ENCODE measurements at regions not wholly inside any gene's neighbourhood (a gene's known extent, or its start where the extent isn't known, plus 50 kb on each side); places are given as distances from the start of the nearest gene placed in this dataset.

DNA sequence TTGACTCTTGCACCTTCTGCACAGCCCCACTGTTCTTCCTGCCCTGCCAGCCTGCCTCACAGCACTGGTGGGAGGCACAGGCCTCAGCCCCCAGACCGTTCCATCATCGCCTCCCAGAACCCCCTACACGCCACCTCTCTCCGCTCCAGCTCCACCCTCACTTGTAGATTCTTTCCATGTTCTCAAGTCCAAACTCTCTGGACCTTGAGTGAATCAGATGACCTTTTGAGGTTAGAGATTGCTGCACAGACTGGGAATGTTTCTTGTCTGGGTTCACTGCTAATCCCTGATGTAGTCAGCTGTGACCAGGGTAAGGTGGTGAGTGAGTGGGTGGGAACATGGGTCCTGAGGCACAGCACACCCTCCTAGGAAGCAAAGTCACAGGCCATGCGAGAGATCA, 272.4 kb downstream of the IRF8 start:
- no peak for DNase-seq

DNA sequence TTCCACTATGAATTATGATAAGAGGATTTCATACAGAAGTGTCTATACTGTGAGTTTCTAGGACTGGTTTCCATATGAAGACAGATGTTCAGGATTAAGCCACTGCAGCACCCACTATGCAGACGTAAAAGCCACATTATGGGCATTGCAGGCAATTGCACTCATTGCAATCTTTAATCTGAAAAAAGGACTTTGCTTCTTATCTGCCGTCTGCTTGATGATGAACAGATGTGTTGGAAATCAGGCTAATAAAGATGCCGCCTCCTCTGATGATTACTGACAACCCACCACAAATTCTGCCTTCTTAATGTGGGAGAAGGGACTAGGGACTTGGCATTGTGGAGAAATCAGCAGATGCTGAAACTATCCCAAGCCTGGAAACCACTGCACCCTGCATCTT, 276.9 kb downstream of the IRF8 start:
- no peak for DNase-seq

DNA sequence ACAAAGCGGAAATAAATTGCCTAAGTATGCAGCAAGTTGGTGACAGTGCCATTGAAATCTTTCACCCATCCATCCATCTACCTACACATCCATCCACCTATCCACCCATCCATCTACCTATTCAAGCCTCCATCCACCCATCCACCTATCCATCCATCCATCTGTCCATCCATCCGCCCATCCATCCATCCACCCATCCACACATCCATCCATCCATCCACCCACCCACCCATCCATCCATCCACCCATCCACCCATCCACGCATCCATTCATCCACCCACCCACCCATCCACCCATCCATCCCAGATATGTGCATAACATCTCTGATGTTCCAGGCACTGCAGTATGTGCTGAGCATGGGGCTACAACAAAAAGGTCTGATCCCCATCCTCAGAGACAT, 277.5 kb downstream of the IRF8 start:
- no peak for DNase-seq

DNA sequence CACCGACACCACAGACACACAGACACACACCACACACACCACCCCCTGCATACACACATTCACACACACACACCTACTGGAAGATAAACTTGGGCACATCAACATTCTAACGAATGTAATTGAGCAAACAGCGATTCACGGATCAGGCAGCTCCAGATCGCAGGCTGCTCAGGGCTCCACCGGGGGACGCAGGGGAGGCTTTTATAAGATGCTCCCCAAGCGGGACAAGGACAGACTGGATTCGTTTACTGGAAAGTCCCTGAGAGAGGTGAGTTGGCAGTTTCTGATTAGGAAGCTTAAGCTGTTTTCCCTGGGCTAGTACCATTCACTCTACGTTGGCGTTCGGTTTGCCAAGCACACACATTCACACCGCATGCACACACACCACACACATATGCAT, 281.3 kb downstream of the IRF8 start:
- DNase-seq, result no peak

DNA sequence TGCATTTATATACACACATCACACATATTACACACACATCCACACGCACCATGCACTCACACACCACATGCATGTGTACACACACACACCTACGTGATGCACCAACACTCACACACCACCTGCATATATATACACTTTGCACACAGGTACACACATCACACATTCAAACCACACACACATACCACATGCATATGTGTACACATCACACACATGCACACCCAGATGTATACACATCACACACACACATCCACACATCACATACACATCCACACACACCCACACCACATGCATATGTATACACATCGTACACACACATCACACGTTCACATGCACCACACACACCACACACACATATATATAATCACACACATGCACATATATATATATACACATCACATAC, 281.8 kb downstream of the IRF8 start:
- DNase-seq, result no peak

DNA sequence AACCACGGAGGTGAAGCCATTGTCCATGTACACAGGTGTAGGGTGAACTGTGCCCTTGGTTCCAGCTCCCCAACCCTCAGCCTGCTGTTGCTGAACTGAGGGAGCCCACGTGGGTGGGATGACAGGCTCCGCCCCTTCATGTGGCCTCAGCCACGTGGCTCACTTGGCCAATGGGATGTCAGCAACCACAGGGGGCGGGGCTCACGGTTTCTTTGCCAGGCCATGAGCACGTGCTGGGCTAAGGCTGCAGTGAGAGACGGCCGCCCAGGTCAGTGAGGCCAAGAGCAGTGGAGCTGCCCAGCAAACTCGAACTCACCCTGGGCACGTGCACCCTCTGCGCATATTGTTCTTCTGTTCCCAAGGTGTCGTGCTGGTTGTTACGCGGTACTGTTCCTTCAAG, 282.6 kb downstream of the IRF8 start:
- no peak for DNase-seq

DNA sequence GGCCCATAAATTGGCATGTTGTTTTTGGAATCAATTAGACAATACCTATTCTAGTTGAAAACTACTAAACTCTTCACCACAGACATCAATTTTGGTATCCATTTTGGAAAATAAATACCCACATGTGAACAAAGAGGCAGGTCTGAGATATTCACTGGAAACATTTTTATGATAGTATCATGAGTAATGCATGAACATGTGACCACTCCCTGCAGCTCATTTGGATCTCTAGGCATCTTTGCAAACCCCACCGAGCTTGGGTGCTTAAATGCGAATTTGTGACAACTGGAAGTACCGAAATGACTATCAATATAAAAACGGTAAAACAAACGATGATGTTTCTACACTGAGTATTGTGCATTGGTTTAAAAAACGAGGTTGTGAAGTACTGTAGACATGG, 285.2 kb downstream of the IRF8 start:
- DNase-seq, result no peak

DNA sequence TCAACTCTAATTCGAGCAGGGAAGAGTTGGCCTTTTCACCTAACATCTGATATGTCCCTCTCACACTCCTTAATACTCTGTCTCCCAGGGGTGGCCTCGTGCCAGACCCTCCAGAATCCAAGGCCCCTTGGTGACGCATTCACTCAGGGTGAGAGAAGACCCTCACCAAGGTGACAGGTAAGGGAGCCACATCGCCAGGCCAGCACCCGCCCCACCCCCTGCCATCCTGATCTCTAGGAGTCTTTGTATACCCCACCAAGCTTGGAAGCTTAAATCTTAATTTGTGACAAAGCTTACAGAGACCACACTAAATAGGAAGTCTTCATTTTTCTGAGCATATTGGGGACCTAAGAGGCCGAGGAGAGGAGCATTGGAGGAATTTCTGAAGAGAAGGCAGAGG, 286.1 kb downstream of the IRF8 start:
- no peak for DNase-seq

DNA sequence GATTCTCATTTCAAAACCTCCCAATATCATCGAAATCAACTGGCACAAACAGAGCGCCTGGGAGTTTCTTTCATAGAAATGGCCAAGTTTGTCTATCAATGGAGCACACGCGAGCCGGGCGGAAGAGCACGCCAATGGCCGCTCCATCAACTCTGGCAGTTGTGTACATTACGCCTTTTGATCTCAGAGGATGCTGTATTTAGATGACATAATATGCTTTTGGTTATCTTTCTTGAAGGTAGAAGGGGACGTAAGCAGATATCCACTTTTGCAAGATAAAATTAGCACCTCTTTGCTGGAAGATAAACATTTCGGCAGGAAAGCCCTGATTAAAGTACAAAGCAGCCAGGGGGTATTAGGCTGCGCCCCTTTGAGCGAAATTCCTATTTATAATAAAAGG, 287.4 kb downstream of the IRF8 start:
- no peak for DNase-seq

DNA sequence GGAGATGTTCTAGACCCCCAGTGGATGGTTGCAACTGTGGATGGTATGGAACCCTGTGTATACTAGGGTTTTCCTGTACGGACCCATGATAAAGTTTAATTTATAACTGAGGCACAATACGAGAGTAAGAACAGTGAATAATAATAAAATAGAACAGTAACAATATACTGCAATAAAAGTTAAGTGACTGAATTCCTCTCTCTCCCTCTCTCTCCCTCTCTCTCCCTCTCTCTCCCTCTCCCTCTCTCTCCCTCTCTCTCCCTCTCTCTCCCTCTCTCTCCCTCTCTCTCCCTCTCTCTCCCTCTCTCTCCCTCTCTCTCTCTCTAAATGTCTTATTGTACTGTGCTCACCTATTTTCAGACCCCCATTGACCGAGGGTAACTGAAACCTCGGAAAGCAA, 291.0 kb downstream of the IRF8 start:
- DNase-seq, result no peak

DNA sequence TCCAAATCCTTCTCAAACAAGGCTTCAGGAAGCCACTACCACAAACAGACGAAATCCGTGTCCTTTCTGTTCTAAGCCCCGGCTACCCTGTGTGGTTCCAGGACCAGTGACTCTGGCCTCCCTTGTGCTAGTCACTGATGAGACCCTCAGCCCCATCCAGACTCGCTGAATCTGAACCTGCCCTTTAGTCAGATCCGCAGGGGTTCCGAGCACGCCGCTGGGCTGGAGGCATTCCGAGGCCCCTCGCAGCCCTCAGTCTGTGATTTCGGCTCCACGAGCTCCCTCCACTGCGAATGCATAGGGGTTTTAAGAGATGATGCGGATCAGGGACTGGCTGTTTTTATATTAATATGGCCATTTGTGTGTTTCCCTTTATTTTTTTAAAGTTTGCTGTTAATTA, 292.7 kb downstream of the IRF8 start:
- DNase-seq, result no peak

DNA sequence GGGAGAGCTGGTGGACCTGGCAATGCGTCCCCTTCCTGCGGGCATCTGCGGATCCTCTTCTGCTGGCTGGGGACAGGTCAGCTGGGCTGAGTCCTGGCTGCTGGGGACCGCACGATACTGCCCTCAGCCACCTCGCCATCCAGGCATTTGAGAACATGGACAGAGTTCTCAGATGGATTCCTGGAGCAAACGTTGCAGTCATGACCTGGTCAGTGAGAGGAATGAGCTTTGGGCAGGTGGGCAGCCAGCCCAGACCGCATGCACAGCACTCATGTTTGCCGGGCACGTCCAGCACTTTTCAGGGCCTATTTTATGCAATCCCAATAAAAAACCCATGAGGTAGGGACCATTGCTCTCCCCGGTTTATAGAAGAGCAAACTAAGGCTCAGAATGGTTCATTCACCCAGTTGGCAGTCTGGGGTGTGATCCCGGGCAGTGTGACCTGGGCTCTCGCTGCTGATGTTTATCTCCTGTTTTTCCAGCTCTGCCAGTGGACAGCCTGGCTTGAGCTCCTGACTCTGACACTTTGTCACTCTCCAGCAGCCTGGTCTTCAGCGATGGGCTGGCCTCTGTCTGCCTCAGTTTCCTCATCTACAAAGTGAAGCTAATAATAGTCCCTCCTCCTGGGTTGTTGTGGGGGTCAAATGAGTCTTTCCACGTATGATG, 294.7 kb downstream of the IRF8 start:
- no peak for DNase-seq

DNA sequence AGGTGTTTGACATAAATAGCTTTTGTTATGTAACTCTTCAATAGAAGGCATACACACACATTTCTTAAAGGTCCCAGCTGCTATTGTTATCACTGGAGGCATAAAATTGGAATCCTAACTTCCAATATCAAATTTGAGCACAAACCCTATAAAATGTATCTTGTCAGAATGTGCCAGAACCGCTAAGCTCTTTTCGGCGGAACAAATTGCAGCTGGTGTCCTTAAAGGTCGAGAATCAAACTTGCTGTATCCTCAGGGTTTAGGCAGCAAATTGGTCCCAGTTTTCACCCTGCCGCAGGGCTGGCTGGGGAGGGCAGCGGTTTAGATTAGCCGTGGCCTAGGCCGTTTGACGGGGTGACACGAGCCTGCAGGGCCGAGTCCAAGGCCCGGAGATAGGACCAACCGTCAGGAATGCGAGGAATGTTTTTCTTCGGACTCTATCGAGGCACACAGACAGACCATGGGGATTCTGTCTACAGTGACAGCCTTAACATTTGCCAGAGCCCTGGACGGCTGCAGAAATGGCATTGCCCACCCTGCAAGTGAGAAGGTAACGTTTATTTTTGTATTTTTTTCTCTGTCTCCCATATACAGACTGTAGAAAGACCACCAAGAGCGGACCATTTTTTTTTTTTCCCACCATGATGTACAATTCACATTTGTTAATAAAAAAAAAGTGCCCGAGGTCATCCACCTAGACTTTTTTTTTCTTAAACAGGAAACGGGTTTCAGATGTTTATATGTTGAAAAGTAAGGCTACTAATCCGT, 297.1 kb downstream of the IRF8 start:
- no peak for DNase-seq

DNA sequence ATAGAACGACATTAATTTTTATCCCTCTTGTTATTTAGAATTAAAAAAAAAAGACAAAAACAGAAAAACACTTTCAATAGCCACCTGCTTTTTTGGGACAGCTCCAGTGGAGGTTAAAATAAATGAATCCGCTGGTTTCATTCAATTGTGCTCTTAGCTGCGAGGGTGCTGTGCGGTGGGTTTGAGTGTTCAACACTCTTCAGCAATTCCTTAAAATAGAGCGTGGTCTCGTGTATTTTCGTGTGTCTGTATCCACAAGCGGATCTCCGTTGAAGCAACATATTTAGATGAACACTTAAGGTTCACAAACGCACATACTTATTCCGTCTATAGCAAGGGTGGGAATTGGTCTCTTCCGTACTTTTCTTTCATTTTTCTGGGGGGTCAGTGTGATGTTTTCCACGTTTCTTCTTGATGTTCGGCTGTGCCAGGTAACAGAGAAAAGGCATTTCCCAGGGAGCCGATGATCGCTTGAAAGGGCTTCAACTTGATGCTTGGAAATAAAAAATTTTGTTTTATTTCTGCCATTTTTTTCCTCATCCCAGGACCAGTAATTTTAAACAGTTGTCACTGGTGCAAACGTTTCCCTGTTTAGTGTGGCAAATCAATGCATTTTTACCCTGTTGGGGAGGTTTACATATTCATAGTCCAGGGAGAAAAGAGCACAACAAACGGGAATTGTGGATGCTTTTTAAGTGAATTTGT, 297.9 kb downstream of the IRF8 start:
- DNase-seq, result no peak

DNA sequence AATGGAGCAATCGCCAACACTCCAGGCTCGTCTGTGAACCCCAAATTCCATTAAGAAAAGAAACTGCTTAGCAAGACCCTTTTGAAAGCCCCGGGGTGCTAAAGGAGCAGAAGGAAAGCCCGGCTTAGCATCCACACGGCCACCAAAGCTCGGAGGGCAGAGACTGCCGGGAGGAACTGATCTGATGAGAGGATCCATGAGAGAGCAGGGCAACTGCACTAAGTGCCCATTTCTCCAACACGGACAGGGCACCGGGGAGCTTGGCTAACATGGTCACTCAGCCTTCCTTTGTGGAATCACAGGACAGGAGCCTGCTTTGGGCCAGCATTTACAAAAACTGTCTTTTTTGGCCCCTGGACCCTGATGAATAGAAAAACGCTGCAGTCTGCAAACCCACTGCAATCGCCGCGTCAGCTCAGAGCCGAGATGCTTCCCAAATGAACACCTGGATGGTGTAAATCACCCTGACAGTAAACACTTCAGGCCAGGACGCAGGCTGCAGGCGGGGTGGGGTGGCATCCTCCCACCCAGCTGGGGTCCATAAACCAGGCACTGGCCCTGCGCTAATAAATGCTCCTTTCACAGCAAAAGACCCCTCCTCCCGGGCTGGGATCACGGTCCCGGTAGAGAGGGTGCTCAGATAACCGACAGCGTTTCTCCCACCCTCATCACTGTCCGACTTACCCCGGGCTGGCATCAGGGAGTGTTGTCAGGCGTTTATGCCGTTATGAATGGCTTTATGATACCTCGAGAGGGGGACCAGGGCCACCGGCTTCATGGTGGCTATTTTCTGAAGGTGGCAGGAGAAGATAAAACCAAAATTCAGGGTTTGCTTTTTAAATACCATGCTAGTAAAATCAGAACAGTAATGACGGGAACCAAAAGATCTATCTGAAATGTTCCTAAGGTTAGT, 299.5 kb downstream of the IRF8 start:
- DNase-seq, result no peak

DNA sequence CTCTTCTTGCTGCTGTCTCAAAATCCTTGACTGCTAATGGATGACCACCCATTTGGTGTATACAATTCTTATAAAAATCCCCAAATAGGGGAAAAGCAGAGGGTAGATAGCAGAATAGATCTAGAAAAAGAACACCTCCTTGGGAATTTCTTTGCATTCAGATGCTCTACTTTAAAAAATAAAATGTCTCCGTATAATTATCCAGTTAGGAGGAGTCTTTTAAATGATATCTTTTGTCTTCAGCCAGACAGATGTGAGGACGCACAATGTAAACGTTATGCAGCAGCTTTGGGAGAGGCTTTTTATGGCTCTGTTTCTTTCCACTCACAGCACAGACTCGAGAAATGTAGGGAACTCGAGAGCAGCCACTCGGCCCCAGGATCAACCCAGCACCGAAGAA, 300.2 kb downstream of the IRF8 start:
- no peak for DNase-seq

DNA sequence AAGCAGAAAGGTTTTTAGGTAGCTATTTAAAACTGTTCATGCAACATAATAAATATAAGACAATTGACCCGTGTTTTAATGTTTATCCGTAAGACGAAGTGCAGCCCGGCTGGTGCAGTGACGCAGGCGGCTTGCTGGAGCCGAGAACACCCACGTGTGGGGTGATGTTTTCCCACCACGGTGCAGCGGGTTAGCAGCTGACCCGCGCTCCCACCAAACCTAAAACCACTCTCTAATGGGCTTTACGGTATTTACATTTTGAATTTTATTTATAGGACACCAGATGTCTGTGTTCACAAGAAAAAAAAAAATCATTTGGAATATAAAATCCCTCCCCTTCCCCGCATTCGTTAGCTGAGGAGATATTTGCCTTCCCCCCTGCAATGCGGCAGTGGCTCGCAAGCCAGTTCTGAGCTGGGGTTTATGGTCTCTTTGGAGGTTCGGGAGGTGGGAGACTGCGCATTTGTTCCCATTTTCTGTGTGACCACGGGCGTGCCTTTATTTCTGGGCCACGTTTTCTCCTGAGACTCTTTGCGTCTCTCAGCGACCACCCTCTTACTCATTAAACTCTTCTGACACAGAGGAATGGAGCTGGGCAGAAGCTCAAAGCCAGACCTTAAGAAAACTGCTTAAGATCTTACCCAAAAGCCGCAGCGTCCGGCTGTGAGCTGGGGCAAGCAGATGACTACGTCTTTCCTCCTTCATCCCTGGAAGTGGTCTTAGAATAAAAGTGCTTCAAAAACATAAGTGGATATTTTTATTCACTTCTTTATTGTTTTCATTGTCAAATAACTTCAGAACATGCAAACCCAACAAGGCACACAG, 301.1 kb downstream of the IRF8 start:
- no peak for DNase-seq

DNA sequence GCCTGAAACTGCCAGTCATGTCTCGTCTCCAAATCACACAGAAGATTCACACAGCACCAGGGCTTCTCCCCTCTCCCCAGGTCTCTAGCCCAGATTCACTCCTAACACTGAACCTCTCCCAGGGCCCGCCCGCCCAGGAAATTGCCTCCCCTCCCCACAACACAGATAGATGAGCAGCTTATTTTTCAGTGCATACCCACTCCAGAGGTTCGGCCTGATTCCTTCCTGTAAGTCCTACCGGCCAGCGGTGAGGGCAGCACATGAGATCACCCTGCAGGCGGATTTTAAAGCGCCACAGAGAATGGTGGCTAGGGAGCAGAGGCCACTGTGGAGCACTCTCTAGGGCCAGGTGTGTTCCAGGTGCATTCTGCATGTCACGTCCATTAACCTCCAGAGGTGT, 301.8 kb downstream of the IRF8 start:
- DNase-seq, result no peak

DNA sequence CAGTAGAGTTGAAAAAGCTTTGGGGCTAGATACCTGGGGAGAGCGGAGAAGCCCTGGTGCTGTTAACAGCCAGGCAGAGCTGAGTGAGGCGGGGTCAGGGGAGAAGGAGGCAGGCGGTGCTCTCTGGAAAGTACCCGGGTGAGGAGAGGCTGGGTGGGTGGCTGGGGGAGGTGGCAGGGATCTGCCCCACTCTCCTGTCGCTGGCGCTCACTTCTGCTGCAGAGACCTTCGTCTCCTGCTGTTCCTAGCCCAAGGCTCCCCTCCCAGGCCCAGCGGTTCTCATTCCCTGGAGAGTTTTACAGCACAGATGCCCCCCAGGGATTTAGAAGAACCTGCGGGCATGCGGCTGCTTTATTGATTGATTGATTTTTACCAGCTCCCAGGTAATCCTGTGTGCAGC, 302.8 kb downstream of the IRF8 start:
- no peak for DNase-seq

DNA sequence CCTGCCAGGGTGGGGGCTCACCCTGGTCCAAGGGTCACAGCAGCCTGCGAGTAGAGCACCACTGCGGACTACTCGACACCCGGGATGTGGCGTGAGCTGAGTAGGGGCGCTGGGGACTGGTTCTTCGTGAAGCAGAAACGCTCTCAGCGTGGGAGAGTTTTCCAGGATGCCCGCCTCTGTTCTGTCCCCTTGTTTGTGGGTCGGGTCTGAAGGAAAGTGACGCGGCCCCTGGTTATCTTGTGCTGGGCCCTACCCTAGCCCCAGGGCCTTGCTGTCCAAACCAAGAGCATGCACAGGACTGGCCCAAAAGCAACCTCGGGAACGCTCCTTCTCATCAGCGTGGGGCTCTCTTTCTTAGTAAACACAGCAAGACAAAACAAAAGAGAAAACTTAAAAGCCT, 303.3 kb downstream of the IRF8 start:
- no peak for DNase-seq

DNA sequence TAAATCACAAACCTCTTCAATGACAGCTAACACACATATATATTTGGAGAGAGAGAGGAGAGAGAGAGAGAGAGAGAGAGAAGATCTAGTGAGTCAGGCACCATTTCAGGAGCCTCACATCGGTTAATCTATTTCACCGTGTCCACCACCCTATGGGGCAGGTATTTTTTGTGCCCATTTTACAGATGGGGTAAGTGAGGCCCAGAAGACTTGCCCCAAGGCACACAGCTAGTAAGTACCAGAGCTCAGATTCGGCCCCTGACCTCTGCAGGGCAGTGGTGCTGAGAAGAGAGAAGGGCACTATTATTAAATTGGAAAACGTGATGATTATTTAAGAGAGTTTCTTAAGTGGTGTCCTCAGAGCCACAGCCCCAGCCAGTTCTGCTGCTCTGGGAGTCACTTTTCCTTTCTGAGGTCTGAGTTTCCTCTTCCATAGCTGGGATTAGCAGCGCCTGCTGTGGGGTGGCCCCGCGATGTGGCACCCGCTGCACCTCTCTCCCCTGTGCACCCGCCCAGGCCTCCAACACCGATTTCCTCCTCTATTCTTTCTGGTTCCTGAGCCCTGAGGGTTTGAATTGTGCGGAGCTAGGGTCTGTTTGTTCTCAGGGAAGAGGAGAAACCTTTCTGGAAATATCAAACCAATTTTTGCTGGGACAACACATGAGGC, 303.9 kb downstream of the IRF8 start:
- no peak for DNase-seq

Data from DMS53 (cell line).